Lung (tissue), 11 donors: ENCODE measurements at regions not wholly inside any gene's neighbourhood (a gene's known extent, or its start where the extent isn't known, plus 50 kb on each side); places are given as distances from the start of the nearest gene placed in this dataset.

Experiments
- ATAC-seq: fragments of 200-7000 bp; cut with Tn5 transposase; one replicate; pipeline ENCODE4 v1.9.1; 2020; ENCODE audit warnings: moderate number of reproducible peaks; ENCODE audit not compliant: insufficient read depth, low FRiP score
- DNase-seq, 3 donors: peaks; one replicate each; pipeline ENCODE4 v3.0.0-alpha.2; 2013 to 2017
- H3K27ac ChIP-seq, 2 donors: one replicate each; pipeline ENCODE4 v1.5.1; 2013; ENCODE audit warnings: mild to moderate bottlenecking in 2 of 2, moderate library complexity in 2 of 2, control low read depth in 1 of 2, inconsistent platforms in 1 of 2, low read depth in 1 of 2, low read length in 1 of 2
- H3K27me3 ChIP-seq, 3 donors: one replicate each; pipeline ENCODE4 v1.5.1; 2013; ENCODE audit warnings: low read length in 2 of 3; ENCODE audit not compliant: control insufficient read depth in 3 of 3, insufficient read depth in 3 of 3
- H3K36me3 ChIP-seq, 4 donors: one replicate each; pipeline ENCODE4 v1.5.1; 2013; ENCODE audit warnings: low read length in 4 of 4, mild to moderate bottlenecking in 1 of 4, moderate library complexity in 1 of 4; ENCODE audit not compliant: control insufficient read depth in 4 of 4, insufficient read depth in 4 of 4
- H3K4me1 ChIP-seq, 5 donors: one replicate each; pipeline ENCODE4 v1.5.1; 2013; ENCODE audit warnings: low read length in 5 of 5, mild to moderate bottlenecking in 2 of 5, moderate library complexity in 1 of 5; ENCODE audit not compliant: control insufficient read depth in 5 of 5, insufficient read depth in 5 of 5
- H3K4me3 ChIP-seq: one replicate; pipeline ENCODE4 v1.5.1; 2013; ENCODE audit warnings: mild to moderate bottlenecking, control low read depth, moderate library complexity
- H3K9ac ChIP-seq, 2 donors: one replicate each; pipeline ENCODE4 v1.5.1; 2013; ENCODE audit warnings: low read length in 2 of 2, control low read depth in 1 of 2; ENCODE audit not compliant: insufficient read depth in 1 of 2
- H3K9me3 ChIP-seq, 4 donors: one replicate each; pipeline ENCODE4 v1.5.1; 2013; ENCODE audit warnings: low read length in 3 of 4, mild to moderate bottlenecking in 1 of 4, moderate library complexity in 1 of 4; ENCODE audit not compliant: control insufficient read depth in 4 of 4, insufficient read depth in 3 of 4
- WGBS, 2 donors: extraction: QIAGEN DNeasy Blood & Tissue Kit; methylation state at CpG; one replicate each; pipeline ENCODE4 v1.1.7; 2013; 5-methylcytosine and 5-hydroxymethylcytosine counted together
- TF ChIP-seq, protein P1 (sequence below): IDR thresholded peaks from 2 replicates; pipeline ENCODE4 v1.5.1; 2012; ENCODE audit warnings: mild to moderate bottlenecking; ENCODE audit errors: control extremely low read depth, extremely low read depth
- donor health status: control.
- donor health status: control.
- donor health status: Bipolar disorder and iron deficiency.
- donor health status: healthy.
- donor health status: DM: yes; HTN: yes; CAD: no.

DNA sequence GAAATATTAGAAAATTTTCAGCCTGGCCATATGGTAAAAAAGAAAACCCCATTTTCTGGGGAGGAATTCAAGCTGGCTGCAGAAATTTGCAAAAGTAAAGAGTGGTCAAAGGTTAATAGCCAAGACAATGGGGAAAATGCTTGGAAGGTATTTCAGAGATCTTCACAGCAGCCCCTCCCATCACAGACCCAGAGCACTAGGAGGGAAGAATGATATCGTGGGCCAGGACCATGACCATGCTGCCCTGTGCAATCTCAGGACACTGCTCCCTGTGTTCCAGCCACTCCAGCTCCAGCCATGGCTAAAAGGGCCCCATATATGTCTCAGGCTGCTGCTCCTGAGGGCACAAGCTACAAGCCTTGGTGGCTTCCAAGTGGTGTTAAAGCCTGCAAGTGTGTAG lies 93.9 kb upstream of the AGAP1 start:
- Histone ChIP-seq H3K9me3 (no peaks in the 10 kb centered on the region), H3K27me3 (no peaks in the 10 kb centered on the region), H3K4me1 (no peaks in the 10 kb centered on the region), H3K9ac (no peak overlapping the region), H3K36me3 (no peaks in the 10 kb centered on the region), H3K27ac (no peak overlapping the region), H3K4me3 (no peak overlapping the region)
- ATAC-seq (no peak), DNase-seq (no peak)
- TF ChIP-seq, protein P1, sequence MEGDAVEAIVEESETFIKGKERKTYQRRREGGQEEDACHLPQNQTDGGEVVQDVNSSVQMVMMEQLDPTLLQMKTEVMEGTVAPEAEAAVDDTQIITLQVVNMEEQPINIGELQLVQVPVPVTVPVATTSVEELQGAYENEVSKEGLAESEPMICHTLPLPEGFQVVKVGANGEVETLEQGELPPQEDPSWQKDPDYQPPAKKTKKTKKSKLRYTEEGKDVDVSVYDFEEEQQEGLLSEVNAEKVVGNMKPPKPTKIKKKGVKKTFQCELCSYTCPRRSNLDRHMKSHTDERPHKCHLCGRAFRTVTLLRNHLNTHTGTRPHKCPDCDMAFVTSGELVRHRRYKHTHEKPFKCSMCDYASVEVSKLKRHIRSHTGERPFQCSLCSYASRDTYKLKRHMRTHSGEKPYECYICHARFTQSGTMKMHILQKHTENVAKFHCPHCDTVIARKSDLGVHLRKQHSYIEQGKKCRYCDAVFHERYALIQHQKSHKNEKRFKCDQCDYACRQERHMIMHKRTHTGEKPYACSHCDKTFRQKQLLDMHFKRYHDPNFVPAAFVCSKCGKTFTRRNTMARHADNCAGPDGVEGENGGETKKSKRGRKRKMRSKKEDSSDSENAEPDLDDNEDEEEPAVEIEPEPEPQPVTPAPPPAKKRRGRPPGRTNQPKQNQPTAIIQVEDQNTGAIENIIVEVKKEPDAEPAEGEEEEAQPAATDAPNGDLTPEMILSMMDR, result no peak
- 79 to 85% methylated on average over 1 of the region's 1 CpG for WGBS, 2 donors

- Histone ChIP-seq H3K9me3 (no peaks in the 10 kb centered on the region), H3K9ac (no peak overlapping the region), H3K4me1 (peaks cover 0 to 3% (median 0%) of the 10 kb centered on the region in 5 donors), H3K4me3 (no peak overlapping the region), H3K27me3 (no peaks in the 10 kb centered on the region), H3K36me3 (no peaks in the 10 kb centered on the region), H3K27ac (no peak overlapping the region)
- WGBS, 2 donors, result 79 to 84% methylated on average over 2 of the region's 2 CpGs
- no peak for ATAC-seq
- DNase-seq, result no peak
- TF ChIP-seq, protein P1, result no peak
These were observed 91.4 kb upstream of the AGAP1 start for GRCh38 chr2:235402422-235402821.

- Histone ChIP-seq H3K27ac (no peak overlapping the region), H3K27me3 (no peaks in the 10 kb centered on the region), H3K9ac (no peak overlapping the region), H3K4me3 (no peak overlapping the region), H3K36me3 (no peaks in the 10 kb centered on the region), H3K4me1 (peaks cover 0 to 3% (median 0%) of the 10 kb centered on the region in 5 donors), H3K9me3 (no peaks in the 10 kb centered on the region)
- TF ChIP-seq, protein P1, result no peak
- ATAC-seq (no peak), DNase-seq (no peak)
- 75 to 78% methylated on average over 11 of the region's 11 CpGs for WGBS, 2 donors
These were observed 88.1 kb upstream of the AGAP1 start for GRCh38 chr2:235405612-235406361.

- Histone ChIP-seq H3K9me3 (no peaks in the 10 kb centered on the region), H3K4me3 (no peak overlapping the region), H3K9ac (no peak overlapping the region), H3K27me3 (no peaks in the 10 kb centered on the region), H3K4me1 (peaks cover 0 to 3% (median 0%) of the 10 kb centered on the region in 5 donors), H3K36me3 (no peaks in the 10 kb centered on the region), H3K27ac (no peak overlapping the region)
- ATAC-seq (no peak), DNase-seq (peak; percentile 74 to 90 (median 81))
- WGBS, 2 donors, result 49 to 59% methylated on average over 8 of the region's 8 CpGs
- TF ChIP-seq, protein P1, result no peak
These were observed 87.4 kb upstream of the AGAP1 start for GRCh38 chr2:235406430-235406829.
